Medulla oblongata (tissue), 1 donor: ENCODE measurements at regions not wholly inside any gene's neighbourhood (a gene's known extent, or its start where the extent isn't known, plus 50 kb on each side); places are given as distances from the start of the nearest gene placed in this dataset.
"Not testable (repeated sequence)": the region's sequence is repeated elsewhere in the genome, so short reads cannot be mapped to it uniquely, and the experiment has no call there.

ENCODE experiments used
- DNase-seq: peaks from one replicate; pipeline ENCODE4 v3.0.0-alpha.2; 2015; ENCODE audit errors: extremely low spot score

DNA sequence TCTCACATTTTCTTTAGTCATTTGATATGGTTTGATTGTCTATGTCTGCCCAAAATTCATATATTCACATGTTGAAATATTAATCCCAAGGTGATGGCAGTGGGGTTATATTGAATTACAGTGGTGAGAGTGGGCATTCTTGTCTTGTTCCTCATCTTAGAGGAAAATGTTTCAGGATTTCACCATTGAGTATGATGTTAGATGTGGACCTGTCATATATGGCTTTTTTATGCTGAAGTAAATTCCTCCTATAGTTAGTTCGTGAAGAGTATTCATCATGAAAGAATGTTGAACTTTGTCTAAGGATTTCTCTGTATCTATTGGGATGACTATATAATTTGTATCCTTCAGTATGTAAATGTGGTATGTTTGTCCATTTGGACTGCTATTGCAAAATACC is 512.3 kb upstream of the EPHA5 start:
- DNase-seq, result no peak

DNA sequence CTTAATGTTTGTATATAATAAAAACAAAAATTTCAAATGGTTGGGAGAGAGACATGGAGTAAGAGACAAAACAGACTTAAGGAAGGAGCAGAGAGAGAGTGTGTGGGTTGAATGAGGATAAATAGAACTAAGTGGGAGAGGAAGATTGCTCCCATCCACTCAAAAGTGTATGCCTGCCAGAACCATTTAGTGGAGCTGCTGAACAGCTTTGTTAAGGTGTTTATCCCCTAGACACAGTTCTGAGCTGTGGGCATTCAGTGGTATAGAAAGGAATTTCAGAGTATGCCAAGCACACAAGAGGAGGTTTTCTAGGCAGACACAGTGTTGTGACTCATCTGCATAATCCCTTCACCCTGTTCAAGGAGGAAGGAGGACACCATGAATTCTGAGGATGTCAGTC is 508.6 kb upstream of the EPHA5 start:
- DNase-seq, result peak; percentile 7

DNA sequence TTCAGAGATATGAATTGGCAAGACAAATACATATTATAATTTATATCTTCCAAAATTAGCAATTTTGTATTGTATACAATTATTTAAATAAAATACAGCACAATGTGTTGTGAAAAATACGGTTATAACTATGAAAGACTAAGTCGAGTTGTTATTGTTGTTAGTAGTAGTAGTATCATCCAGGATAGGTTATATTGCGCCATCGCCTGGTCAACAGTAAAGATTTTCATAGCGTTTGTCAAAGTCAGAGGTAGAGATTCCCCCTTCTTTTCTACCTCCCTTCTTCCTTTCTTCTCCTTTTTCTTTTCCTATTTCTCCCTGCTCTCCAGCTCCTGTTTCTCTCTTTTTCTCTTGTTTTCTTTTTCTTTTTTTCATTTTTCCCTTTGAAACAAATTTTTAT is 499.1 kb upstream of the EPHA5 start:
- DNase-seq, result no peak

DNA sequence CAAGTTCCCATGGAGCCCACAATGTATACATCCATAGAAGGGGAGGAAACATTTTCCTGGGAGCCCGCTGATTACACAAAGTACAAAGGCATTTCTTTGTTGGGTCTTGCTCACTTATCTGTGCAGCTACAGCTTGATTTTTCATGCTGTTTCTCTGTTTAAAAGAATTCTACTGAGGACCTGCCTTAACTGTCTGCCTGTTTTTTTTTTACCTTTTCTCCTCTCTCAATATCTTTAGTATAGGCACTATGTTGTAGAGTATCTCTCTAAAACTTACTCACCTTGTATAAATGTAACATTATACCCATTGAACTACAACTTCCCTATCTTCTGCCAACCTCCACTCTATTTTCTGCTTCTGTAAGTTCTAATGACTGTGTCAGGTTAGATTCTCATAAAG is 494.6 kb upstream of the EPHA5 start:
- DNase-seq, result no peak

DNA sequence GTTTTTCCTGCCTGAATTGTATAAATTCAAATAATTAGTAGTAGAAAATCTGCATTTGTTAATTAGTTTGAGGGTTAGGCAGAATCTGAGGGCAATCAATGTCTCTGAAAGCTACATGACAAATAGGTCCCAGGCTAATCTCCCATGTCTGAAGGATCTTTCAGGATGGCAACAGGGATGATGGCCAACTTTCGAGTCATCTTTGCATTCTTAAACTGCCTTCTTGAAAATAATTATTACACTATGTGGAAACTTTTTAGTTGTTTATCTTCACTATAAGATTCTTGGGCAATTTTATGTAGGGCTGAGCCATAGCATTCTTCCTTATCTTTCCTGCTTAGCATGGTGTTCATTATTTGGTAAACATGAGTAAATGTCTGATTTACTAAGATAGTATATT is 490.3 kb upstream of the EPHA5 start:
- DNase-seq, result no peak

DNA sequence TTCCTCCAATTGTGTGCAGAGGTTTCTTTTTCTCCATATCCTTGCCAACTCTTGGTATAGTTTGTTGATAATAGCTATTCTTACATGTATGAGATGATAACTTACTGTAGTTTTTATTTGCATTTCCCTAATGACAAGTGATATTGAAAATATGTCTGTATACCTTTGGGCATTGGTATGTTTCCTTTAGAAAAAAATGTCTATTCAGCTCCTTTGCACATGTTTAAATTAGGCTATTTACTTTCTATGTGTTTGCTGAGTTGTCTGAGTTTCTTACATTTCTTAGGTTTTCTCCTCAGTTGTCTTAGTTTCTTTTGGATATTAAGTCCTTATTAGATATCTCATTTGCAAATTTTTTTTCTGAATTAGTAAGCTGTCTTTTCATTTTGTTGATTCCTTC is 487.3 kb upstream of the EPHA5 start:
- DNase-seq, result no peak

DNA sequence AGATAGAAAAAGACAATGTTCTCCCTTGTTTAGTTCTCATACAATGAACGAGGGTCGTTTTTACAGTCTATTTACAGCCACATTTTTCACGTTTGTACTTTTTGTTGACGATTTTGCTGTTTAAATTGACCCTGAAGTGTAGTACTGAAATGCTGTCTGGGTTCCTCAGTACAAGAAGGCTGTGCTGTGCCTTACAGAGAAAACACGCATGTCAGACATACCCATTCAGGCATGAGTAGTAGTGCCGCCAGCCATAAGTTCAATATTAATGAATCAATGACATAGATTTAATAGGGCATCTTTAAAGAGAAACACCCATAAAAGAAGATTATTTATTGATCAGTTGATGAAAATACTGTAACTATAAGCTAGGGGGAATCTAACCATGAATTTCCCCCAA is 459.8 kb upstream of the EPHA5 start:
- DNase-seq, result no peak

DNA sequence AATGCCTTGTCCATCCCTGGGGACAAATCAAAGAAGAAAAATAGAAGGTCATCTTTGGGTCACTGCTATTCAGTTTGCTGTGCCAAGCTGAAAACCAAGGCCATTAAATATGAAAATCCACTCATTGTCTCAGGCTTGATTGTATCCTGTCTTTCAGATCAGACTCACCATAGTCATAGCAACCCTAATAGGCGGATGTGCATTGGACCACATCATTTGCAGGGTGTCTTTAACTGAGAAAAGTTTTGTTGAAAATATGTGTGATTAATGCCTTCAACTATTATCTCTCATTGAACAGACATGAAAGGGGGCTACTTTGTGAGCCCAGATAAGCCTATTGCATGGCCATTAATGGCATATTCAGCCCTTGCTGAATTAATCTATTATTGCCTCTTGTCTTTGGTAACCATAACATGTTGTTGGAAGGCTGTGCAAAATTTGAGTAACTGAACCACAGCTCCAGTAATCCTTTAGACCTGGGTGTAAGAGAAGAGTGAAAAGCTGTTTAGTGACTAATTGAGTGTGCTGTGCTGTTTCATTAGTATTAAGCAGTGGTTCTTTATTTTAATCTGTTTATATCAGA is 453.6 kb upstream of the EPHA5 start:
- no peak for DNase-seq

DNA sequence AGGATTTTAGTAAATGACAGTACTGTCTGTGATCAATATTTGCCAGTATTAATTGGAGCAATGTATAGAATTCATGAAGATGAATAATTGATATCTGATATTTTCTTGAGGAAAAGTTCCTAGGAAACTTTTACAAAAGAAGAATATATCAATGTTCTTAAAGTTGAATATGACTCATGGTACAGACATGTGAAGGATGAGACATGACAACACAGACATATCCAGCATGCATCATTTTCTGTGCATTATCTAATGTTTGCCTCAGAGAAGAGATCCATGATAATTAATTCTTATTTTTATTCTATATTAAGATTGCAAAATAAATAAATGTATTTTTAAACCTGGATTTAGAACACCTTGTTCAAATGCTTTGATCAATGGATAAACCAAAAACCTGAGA is 452.9 kb upstream of the EPHA5 start:
- DNase-seq, result no peak

DNA sequence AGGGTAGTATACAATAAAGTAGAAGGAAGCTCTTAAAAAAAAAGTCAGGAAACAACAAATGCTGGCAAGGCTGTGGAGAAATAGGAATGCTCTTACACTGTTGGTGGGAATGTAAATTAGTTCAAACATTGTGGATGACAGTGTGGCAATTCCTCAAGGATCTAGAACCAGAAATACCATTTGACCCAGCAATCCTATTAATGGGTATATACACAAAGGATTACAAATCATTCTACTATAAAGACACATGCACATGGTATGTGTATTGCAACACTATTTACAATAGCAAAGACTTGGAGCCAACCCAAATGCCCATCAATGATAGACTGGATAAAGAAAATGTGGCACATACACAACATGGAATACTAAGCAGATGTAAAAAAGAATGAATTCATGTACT is 444.9 kb upstream of the EPHA5 start:
- DNase-seq, result not testable (repeated sequence)

DNA sequence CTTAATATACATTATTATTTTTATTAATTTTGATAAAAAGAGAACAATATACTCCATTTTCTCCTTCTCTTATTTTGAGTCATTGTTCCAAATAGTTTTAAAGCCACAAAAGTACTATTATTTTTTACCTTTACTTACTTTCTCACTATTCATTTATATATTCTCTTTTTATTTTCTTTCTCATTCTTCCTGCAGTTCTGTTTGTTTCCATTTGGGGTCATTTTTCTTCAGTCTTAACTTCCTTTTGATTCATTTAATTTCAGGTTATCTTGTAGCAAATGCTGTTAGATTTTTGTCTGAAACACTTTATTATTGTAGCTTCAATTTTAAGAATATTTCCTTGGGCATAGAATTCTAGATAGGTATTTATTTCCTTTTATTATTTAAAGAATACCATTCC is 438.6 kb upstream of the EPHA5 start:
- DNase-seq, result no peak

DNA sequence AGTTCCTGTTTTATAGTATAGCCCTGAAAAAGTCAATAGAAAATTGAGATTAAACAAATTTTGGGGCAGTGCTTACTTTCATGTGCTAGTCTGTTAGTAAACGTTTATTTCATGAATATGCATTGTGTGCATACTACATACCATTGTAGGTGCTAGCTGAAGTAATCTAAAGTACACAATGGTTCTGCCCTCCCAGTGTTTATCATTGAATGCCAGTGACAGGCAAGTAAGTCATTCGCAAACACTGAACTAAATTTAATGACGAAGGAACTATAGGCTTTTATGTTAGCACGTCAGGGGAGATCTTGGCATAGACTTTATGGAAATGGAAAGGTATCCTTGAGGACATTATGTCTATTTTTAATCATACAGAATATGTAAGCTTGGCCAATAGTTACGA is 426.9 kb upstream of the EPHA5 start:
- no peak for DNase-seq

DNA sequence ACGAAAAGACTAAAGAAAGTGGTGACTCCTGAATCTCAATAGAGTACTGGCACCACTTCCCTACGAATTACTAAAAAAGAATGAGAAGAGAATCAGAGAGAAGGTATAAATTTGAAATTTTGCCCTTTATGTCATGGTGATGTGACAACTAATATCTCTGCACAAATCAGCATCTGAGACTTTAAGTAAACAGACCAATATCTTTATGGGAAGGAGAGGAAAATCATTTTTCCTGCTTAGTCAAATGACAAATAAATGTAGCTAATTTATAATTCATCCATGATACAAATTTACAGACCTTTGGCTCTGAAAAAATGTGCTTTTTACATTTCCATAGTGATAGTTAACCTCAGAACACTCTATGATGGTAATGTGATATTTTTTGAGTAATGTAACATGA is 424.8 kb upstream of the EPHA5 start:
- no peak for DNase-seq

DNA sequence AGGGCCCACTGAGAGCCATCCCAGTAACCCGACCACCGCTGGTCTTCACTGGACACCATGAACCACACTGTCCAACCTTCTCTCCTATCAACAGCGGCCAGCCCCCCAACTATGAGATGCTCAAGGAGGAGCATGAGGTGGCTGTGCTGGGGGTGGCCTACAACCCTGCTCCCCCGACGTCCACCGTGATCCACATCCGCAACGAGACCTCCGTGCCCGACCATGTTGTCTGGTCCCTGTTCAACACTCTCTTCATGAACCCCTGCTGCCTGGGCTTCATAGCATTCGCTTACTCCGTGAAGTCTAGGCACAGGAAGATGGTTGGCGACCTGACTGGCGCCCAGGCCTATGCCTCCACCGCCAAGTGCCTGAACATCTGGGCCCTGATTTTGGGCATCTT is 423.8 kb upstream of the EPHA5 start:
- no peak for DNase-seq

DNA sequence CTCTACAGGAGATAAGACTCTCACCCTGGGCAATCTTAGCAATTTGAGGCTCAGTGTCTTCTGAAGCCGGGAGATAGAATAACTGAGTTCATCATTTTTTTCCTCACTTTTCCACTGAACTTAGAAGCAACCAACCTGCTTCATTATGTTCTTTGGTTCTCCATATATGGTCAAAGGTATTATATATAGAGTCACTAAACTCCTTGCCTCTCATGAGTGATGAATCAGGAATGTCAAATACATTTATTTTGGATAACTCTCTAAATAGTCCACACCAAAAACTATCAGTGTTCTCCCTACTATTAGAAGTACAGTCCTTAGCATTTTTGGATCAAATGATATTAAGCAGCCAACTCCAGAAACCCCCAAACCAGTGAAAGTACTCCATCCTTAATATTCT is 421.5 kb upstream of the EPHA5 start:
- DNase-seq, result no peak

DNA sequence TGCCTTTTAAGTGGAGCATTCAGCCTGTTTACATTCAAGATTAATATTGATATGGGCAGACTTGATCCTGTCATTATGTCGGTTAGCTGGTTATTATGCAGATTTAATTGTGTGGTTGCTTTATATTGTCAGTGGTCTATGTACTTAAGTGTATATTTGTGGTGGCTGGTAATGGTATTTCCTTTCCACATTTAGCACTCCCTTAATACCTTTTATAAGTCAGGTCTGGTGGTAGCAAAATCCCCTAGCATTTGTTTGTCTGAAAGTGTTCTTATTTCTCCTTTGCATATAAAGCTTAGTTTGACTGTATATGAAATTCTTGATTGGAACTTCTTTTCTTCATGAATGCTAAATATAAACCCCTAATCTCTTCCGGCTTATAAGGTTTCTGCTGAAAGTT is 403.7 kb upstream of the EPHA5 start:
- no peak for DNase-seq

DNA sequence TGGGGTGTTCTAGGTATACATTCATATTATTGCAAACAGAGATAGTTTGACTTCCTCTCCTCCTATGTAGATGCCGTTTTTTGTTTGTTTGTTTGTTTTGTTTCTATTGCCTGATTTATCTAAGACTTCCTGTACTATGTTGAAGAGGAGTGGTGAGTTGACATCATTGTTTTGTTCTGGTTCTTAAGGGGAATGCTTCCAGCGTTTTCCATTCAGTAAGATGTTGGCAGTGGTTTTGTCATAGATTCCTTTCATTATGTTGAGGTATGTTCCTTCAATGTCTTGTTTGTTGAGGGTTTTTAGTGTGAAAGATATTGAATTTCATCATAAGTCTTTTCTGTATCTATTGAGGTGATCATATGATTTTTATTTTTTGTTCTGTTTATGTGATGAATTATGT is 401.6 kb upstream of the EPHA5 start:
- no peak for DNase-seq

DNA sequence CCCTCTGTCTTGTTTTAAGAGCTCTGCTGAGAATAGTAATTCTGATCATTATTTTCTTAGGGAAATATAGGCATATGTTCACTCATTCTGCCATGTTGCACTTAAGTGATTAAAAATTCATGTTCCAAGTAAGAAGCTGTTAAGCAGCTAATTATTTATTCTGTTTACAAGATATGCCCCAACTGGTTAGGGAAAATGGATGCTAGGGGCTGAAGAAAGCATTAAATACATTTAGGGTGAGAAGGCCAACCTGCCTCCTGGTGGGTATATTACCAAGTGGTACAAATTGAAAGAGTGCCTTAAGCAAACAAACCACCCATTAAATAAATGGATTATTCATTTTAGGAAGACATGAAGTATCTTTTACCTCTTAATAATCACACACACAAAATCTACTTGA is 392.6 kb upstream of the EPHA5 start:
- DNase-seq, result no peak

DNA sequence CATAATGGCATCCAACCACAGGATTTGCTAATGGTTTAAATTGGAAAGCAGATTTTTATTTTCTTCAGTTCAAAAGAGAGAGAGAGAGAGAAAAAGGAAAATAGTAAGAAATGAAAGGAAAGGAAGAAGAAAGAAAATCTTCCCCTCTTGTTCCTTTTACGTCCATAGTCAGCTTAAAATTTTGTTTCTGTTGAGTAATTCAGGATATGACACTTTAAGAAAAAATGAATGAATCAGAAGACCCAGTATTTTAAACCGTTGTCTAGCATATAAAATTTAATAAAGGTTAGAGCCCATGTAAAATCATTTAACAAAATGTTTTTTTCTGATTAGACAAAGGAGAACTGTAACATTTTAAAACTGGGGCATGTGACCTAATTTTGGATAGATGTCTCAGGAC is 391.8 kb upstream of the EPHA5 start:
- DNase-seq, result no peak

DNA sequence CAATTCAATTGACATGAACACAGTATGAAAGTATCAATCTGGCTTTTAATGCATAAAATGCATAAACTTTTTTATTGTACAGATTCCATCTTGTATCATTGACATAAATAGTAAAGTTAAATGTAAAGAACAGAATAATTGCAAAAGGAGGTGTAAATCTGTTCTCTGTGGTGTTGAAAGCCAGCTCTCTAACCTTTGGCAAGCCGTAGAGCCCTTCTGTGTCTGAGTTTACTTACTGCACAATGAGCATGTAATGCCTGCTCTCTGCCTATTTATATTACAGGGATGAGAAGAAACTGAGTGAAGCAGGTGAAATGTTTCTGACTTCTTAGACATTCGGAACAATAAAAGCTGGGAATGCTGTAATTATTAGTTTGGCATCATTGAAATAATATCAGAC is 389.3 kb upstream of the EPHA5 start:
- DNase-seq, result no peak

DNA sequence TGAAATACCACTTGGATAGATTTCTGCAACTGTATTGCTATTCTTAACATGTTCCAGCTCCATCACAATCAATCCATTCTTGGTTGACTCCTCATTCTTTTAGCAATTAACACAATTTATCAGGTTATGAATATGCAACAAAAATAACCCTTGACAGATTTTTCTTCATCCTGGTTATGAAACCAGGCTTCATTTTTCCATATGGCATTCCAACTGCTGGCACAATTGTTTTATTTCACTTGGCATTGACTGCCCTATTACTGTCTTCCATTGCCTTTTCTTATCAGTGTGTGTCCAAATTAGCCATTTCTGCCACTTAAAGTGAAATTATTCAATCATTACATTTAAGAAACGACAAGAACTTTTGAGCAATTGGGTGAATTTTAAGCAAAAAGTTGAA is 388.8 kb upstream of the EPHA5 start:
- no peak for DNase-seq

DNA sequence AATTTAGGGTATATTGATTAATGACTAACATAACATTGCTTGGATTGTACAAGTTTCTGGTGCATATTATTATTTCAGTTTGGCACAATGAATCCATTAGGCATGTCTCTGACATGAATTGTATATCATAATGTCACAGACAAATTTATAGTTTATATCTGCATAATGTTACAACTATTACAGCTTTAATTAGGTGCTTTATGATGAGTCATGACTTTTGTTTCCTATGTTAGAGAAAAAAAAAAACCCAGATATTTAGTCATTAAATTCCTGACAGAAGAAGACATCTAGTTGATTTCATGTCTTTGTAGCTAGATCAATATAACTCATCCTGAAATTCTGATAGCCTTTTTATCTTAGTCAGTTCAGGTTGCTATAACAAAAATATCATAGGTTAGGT is 385.7 kb upstream of the EPHA5 start:
- DNase-seq, result no peak

DNA sequence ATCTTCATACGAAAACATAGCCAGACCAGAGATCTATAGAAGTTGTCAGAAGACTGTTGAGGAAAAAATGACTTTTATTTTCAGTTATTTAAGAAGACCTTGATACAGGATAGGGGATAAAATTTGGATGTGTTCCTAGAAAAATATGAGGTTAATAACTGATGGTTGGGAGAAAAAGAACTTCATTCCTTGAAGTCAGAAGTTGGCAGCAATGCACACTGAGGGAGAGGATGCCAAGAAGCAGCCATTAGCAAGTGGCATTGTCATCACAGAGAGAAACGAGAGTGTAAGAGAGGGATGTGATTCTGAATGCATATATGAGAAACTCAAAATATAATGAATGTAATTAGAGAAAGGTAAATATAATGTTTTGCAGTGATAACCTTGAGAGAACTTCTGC is 382.1 kb upstream of the EPHA5 start:
- DNase-seq, result no peak

DNA sequence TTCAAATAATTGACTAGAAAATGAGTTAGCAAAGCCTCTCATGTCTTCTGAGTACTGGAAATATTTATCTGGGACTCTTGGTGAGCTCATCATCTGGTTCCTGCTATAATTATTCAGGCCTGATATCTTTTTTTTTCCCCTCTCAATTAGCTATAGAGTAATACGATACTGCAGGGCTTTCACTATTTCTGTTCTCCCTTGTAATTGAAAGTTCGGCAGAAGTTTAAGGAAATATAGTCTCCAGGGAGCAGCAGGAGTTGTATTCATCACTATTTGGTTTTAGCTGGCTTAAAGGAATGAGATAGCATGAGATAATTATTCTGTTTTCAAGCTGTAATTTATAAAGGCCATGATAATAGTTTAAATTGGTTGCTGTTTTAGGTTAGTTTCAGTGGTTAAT is 378.6 kb upstream of the EPHA5 start:
- DNase-seq, result no peak

DNA sequence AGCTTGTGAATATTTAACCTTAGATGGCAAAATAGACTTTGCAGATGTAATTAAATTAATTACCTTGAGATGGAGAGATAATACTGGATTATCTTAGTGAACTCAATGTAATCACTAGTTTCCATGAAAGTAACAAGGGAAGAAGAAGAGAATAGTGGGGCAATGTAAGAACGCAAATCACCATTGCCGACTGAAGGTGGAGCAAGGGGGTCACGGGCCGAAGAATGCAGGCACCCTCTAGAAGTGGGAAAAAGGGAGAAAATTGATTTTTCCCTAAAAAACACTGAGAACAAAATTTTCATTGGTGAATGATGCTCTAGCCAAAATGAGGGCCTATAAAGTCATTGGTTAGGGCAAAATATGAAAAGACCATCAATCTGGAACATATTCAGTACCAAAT is 375.6 kb upstream of the EPHA5 start:
- no peak for DNase-seq
